A549 (cell line): ENCODE measurements at regions not wholly inside any gene's neighbourhood (a gene's known extent, or its start where the extent isn't known, plus 50 kb on each side); places are given as distances from the start of the nearest gene placed in this dataset.

ENCODE experiments used
- ATAC-seq, 2 experiments: fragments of 200-7000 bp in 1 of 2; fragments of >200 bp in 1 of 2; cut with Nextera tagmentation in 1 of 2; cut with Tn5 transposase in 1 of 2; 3 replicates each; pipeline versions ENCODE4 v1.8.0 to v1.9.1; 2018 to 2020; ENCODE audit warnings: mild to moderate bottlenecking in 1 of 2, moderate library complexity in 1 of 2
- CTCF ChIA-PET: fragments of 300-600 bp; sonication (Branson Sonifier 250); formaldehyde crosslinking; extraction: SDS; loops from one replicate; lab custom pipeline; 2021; ENCODE audit warnings: antibody characterized with exemption, inconsistent platforms; lab: Yijun Ruan, JAX
- POLR2A ChIA-PET: fragments of 350-600 bp; formaldehyde crosslinking; extraction: SDS; loops from one replicate; lab custom pipeline; 2021; ENCODE audit warnings: antibody characterized with exemption, inconsistent platforms; lab: Yijun Ruan, JAX
- DNase-seq, 2 experiments: peaks; one replicate each; pipeline versions ENCODE4 v3.0.0 to v3.0.0-alpha.2; 2011 to 2016; ENCODE audit warnings: low read depth in 1 of 2, low spot score in 1 of 2
- FAIRE-seq: peaks from 2 replicates; lab custom pipeline; 2011; peaks lifted over from hg19 to GRCh38; lab: Jason Lieb, UNC
- H3K27ac ChIP-seq, 2 experiments: fragments of >200 bp; sonication (Bioruptor Twin); formaldehyde crosslinking; 3 replicates each; pipeline ENCODE4 v1.5.1; 2016 to 2017
- H3K4me1 ChIP-seq: fragments of >200 bp; sonication (Bioruptor Twin); formaldehyde crosslinking; 3 replicates; pipeline ENCODE4 v1.6.1; 2016
- H3K4me2 ChIP-seq: fragments of >200 bp; sonication (Bioruptor Twin); formaldehyde crosslinking; 3 replicates; pipeline ENCODE4 v1.6.1; 2016
- H3K4me3 ChIP-seq: fragments of >200 bp; sonication (Bioruptor Twin); formaldehyde crosslinking; 3 replicates; pipeline ENCODE4 v1.5.1; 2016
- H3K9me3 ChIP-seq: fragments of >200 bp; sonication (Bioruptor Twin); formaldehyde crosslinking; 3 replicates; pipeline ENCODE4 v1.6.1; 2016
- BHLHE40 ChIP-seq: IDR thresholded peaks from 2 replicates; pipeline ENCODE4 v1.6.1; 2012; ENCODE audit warnings: low read depth, low read length, inconsistent platforms
- CBX2 ChIP-seq: fragments of 200-600 bp; sonication (generic); IDR thresholded peaks from 2 replicates; pipeline ENCODE4 v1.6.1; 2016; ENCODE audit warnings: low read depth, mild to moderate bottlenecking, borderline replicate concordance
- CBX8 ChIP-seq: fragments of 200-600 bp; sonication (generic); IDR thresholded peaks from 2 replicates; pipeline ENCODE4 v1.6.1; 2016
- CEBPB ChIP-seq, 2 experiments: fragments of >200 bp in 1 of 2; sonication (Bioruptor Twin) in 1 of 2; formaldehyde crosslinking in 1 of 2; IDR thresholded peaks; 2 replicates each; pipeline ENCODE4 v1.6.1; 2012 to 2016
- EHMT2 ChIP-seq: fragments of 200-600 bp; sonication (generic); IDR thresholded peaks from 2 replicates; pipeline ENCODE4 v1.6.1; 2016; ENCODE audit warnings: antibody characterized with exemption, low read depth, mild to moderate bottlenecking, moderate library complexity
- ESRRA ChIP-seq: fragments of 150-350 bp; IDR thresholded peaks from 2 replicates; pipeline ENCODE4 v1.6.1; 2014; ENCODE audit warnings: mild to moderate bottlenecking, low read length, borderline replicate concordance
- FOSB ChIP-seq: fragments of 250-450 bp; sonication (Bioruptor Pico); IDR thresholded peaks from 2 replicates; pipeline ENCODE4 v1.5.0; 2020; ENCODE audit warnings: mild to moderate bottlenecking, moderate library complexity
- FOXS1 ChIP-seq: fragments of 250-450 bp; sonication (Bioruptor Pico); IDR thresholded peaks from 2 replicates; pipeline ENCODE4 v1.5.0; 2020; ENCODE audit warnings: mild to moderate bottlenecking, moderate library complexity
- HDAC2 ChIP-seq: fragments of 200-600 bp; sonication (generic); IDR thresholded peaks from 2 replicates; pipeline ENCODE4 v1.6.1; 2016
- JUNB ChIP-seq: fragments of >200 bp; sonication (Bioruptor Twin); formaldehyde crosslinking; IDR thresholded peaks from 2 replicates; pipeline ENCODE4 v1.6.1; 2016
- KDM1A ChIP-seq: fragments of 200-600 bp; sonication (generic); IDR thresholded peaks from 2 replicates; pipeline ENCODE4 v1.6.1; 2016; ENCODE audit warnings: low read depth, mild to moderate bottlenecking
- KDM5A ChIP-seq: fragments of 200-600 bp; sonication (generic); IDR thresholded peaks from 2 replicates; pipeline ENCODE4 v1.6.1; 2016; ENCODE audit warnings: antibody characterized with exemption, mild to moderate bottlenecking
- MAFK ChIP-seq: fragments of 450-650 bp; IDR thresholded peaks from 2 replicates; pipeline ENCODE4 v1.6.1; 2014; ENCODE audit not compliant: partially characterized antibody
- MAZ ChIP-seq: fragments of 150-350 bp; IDR thresholded peaks from 2 replicates; pipeline ENCODE4 v1.6.1; 2014; ENCODE audit warnings: antibody characterized with exemption, low read depth, low read length, borderline replicate concordance
- NFE2L2 ChIP-seq: fragments of 150-350 bp; conservative IDR thresholded peaks from 2 replicates; pipeline ENCODE4 v1.6.1; 2014; ENCODE audit warnings: low read length
- NPAS2 ChIP-seq: fragments of 250-450 bp; sonication (Bioruptor Pico); IDR thresholded peaks from 2 replicates; pipeline ENCODE4 v1.8.0; 2022; ENCODE audit warnings: mild to moderate bottlenecking, moderate library complexity, borderline replicate concordance
- NR3C1 ChIP-seq: fragments of >200 bp; sonication (Bioruptor Twin); formaldehyde crosslinking; IDR thresholded peaks from 3 replicates; pipeline ENCODE4 v1.6.1; 2017
- PBX3 ChIP-seq: IDR thresholded peaks from 2 replicates; pipeline ENCODE4 v1.6.1; 2012
- POLR2A ChIP-seq: IDR thresholded peaks from 2 replicates; pipeline ENCODE4 v1.6.1; 2012; ENCODE audit warnings: mild to moderate bottlenecking, low read length
- RFX5 ChIP-seq: fragments of 450-650 bp; IDR thresholded peaks from 2 replicates; pipeline ENCODE4 v1.7.1; 2014; ENCODE audit warnings: antibody characterized with exemption, mild to moderate bottlenecking, moderate library complexity
- SMC3 ChIP-seq: fragments of >200 bp; sonication (Bioruptor Twin); formaldehyde crosslinking; IDR thresholded peaks from 3 replicates; pipeline ENCODE4 v1.6.1; 2018; ENCODE audit warnings: inconsistent platforms
- SREBF2 ChIP-seq: fragments of 450-650 bp; IDR thresholded peaks from 2 replicates; pipeline ENCODE4 v1.6.1; 2014; ENCODE audit warnings: mild to moderate bottlenecking, moderate library complexity
- USF2 ChIP-seq: fragments of 450-650 bp; IDR thresholded peaks from 2 replicates; pipeline ENCODE4 v1.6.1; 2014; ENCODE audit warnings: antibody characterized with exemption
- ZC3H11A ChIP-seq: fragments of 450-650 bp; IDR thresholded peaks from 2 replicates; pipeline ENCODE4 v1.6.1; 2014; ENCODE audit warnings: antibody characterized with exemption, mild to moderate bottlenecking
- ZFP36 ChIP-seq: fragments of 450-650 bp; IDR thresholded peaks from 2 replicates; pipeline ENCODE4 v1.6.1; 2014; ENCODE audit warnings: borderline replicate concordance; ENCODE audit not compliant: partially characterized antibody
- ZNF302 ChIP-seq: fragments of 250-450 bp; sonication (Bioruptor Pico); IDR thresholded peaks from 2 replicates; pipeline ENCODE4 v1.9.0; 2021; ENCODE audit warnings: inconsistent platforms, mild to moderate bottlenecking, moderate library complexity
- WGBS: methylation state at CpG from one replicate; pipeline ENCODE4 v1.1.6; 2017; ENCODE audit errors: missing lambda C conversion rate; 5-methylcytosine and 5-hydroxymethylcytosine counted together
- TF ChIP-seq, protein P1 (sequence below): IDR thresholded peaks from 2 replicates; pipeline ENCODE4 v1.6.1; 2012
- TF ChIP-seq, protein P2 (sequence below): fragments of 200-600 bp; sonication (generic); IDR thresholded peaks from 2 replicates; pipeline ENCODE4 v1.6.1; 2016; ENCODE audit warnings: antibody characterized with exemption, mild to moderate bottlenecking, moderate library complexity
- TF ChIP-seq, protein P3 (sequence below): fragments of 150-350 bp; IDR thresholded peaks from 2 replicates; pipeline ENCODE4 v1.6.1; 2014; ENCODE audit warnings: low read depth, mild to moderate bottlenecking, low read length

GRCh38 chr2:128695646-128696220, 377.1 kb upstream of the HS6ST1 start:
- H3K4me1 ChIP-seq = no peaks in the 10 kb centered on the region
- TF ChIP-seq BHLHE40 (no peak), SREBF2 (no peak), ESRRA (no peak), SMC3 (no peak), FOSB (no peak), MAFK (no peak), ZNF302 (CRISPR knock-in tag) (no peak), HDAC2 (no peak), CBX2 (no peak), RFX5 (no peak), KDM1A (no peak), KDM5A (no peak)
- TF ChIP-seq, protein P1, sequence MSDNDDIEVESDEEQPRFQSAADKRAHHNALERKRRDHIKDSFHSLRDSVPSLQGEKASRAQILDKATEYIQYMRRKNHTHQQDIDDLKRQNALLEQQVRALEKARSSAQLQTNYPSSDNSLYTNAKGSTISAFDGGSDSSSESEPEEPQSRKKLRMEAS = no peak
- TF ChIP-seq, all 56 proteins: peak for 0
- ChIA-PET CTCF (no interaction called here), POLR2A (no interaction called here)
- Histone ChIP-seq H3K27ac (no peak overlapping the region), H3K4me3 (no peak overlapping the region), H3K4me2 (no peak overlapping the region), H3K9me3 (no peaks in the 10 kb centered on the region)
- DNase-seq (no peak), ATAC-seq (no peak), FAIRE-seq (no peak)
- WGBS = 3% methylated on average over 8 of the region's 8 CpGs

- ChIA-PET POLR2A (no interaction called here), CTCF (no interaction called here)
- H3K27ac ChIP-seq = no peak overlapping the region
- DNase-seq = no peak
- H3K4me3 ChIP-seq = no peak overlapping the region
- H3K4me2 ChIP-seq = no peak overlapping the region
- no peak for FAIRE-seq
- WGBS = 49% methylated on average over 5 of the region's 6 CpGs
- H3K4me1 ChIP-seq = no peaks in the 10 kb centered on the region
- no peaks in the 10 kb centered on the region for H3K9me3 ChIP-seq
- ATAC-seq = no peak
- TF ChIP-seq EHMT2 (no peak), CEBPB (IDR thresholded peaks at IDR 0.05) (no peak), USF2 (no peak), NFE2L2 (no peak), CBX2 (no peak)
- TF ChIP-seq, protein P1 = no peak
Measured at GRCh38 chr2:128696421-128696820, 377.8 kb upstream of the HS6ST1 start.

DNA sequence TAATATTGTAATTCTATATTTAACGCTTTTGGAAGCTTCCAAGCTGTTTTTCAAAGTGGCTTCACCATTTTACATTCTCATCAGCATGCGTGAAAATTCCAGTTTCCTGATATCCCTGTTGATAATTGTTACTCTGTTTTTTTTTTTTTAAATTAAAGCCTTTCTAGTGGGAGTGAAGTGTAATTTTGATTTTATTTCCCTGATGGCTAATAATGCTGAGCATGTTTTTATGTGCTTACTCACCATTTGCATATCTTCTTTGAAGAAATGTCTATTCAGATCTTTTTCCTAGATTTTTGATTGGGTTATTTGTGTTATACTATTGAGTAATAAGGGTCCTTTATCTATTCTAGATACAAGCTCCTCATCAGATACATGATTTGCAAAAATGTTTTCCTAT, 382.8 kb upstream of the HS6ST1 start:
- ATAC-seq (no peak), FAIRE-seq (no peak), DNase-seq (no peak)
- Histone ChIP-seq H3K4me3 (no peak overlapping the region), H3K4me2 (no peak overlapping the region), H3K4me1 (no peaks in the 10 kb centered on the region), H3K9me3 (peaks cover 5% of the 10 kb centered on the region; the same call in 1 of the 3 replicates), H3K27ac (no peak overlapping the region)
- WGBS = 14% methylated on average over 2 of the region's 2 CpGs
- TF ChIP-seq ZC3H11A = no peak
- TF ChIP-seq MAZ = no peak
- TF ChIP-seq EHMT2 = no peak
- TF ChIP-seq SMC3 = no peak
- TF ChIP-seq NR3C1 = no peak
- TF ChIP-seq PBX3 = no peak
- no peak for TF ChIP-seq CBX8
- no peak for TF ChIP-seq NPAS2 (CRISPR knock-in tag)
- TF ChIP-seq FOXS1 (CRISPR knock-in tag) = no peak
- TF ChIP-seq JUNB = no peak
- TF ChIP-seq, protein P2, sequence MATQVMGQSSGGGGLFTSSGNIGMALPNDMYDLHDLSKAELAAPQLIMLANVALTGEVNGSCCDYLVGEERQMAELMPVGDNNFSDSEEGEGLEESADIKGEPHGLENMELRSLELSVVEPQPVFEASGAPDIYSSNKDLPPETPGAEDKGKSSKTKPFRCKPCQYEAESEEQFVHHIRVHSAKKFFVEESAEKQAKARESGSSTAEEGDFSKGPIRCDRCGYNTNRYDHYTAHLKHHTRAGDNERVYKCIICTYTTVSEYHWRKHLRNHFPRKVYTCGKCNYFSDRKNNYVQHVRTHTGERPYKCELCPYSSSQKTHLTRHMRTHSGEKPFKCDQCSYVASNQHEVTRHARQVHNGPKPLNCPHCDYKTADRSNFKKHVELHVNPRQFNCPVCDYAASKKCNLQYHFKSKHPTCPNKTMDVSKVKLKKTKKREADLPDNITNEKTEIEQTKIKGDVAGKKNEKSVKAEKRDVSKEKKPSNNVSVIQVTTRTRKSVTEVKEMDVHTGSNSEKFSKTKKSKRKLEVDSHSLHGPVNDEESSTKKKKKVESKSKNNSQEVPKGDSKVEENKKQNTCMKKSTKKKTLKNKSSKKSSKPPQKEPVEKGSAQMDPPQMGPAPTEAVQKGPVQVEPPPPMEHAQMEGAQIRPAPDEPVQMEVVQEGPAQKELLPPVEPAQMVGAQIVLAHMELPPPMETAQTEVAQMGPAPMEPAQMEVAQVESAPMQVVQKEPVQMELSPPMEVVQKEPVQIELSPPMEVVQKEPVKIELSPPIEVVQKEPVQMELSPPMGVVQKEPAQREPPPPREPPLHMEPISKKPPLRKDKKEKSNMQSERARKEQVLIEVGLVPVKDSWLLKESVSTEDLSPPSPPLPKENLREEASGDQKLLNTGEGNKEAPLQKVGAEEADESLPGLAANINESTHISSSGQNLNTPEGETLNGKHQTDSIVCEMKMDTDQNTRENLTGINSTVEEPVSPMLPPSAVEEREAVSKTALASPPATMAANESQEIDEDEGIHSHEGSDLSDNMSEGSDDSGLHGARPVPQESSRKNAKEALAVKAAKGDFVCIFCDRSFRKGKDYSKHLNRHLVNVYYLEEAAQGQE = no peak
- TF ChIP-seq, protein P3, sequence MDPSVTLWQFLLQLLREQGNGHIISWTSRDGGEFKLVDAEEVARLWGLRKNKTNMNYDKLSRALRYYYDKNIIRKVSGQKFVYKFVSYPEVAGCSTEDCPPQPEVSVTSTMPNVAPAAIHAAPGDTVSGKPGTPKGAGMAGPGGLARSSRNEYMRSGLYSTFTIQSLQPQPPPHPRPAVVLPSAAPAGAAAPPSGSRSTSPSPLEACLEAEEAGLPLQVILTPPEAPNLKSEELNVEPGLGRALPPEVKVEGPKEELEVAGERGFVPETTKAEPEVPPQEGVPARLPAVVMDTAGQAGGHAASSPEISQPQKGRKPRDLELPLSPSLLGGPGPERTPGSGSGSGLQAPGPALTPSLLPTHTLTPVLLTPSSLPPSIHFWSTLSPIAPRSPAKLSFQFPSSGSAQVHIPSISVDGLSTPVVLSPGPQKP = no peak
- TF ChIP-seq ZFP36 = no peak
- TF ChIP-seq POLR2A = no peak
- no peak for TF ChIP-seq ESRRA
- CTCF ChIA-PET = no interaction called here
- POLR2A ChIA-PET = no interaction called here
